ENCODE measurements at regions not wholly inside any gene's neighbourhood (a gene's known extent, or its start where the extent isn't known, plus 50 kb on each side); places are given as distances from the start of the nearest gene placed in this dataset.

DNA sequence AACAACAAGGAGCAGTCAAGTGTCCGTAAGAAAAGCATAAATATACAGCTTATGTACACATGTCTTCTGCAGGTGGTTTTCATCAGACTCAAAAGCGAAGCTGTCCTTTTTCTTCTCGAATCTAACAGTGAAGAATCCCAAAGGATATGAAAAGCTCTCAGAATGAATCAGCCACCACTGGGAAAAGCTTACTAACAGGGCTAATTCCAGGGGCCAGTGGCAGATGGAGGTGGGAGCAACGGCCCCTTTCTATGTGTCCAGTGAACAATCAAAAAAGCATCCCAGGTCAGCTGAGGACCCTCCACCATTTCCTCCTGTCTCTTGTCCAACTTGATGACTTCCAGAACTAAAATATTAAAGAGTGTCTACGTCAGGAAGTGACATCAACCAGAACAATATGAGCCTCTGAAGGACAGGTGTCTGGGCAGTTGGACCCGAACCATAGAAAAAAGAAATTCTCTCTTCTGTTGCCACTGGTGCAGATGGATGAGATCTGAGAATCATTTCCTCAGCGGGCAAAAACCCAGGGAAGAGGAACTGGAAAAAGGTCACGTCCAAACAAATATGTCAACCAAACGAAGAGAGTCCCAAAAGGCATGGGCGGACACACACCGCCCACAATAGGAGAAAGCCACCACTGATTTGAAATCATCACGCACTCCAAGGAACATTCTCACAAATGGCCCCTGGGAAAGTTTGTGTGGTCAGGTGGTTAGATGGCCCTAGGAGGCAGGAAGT is 70.4 kb upstream of the TIAM1 start:
- peaks cover 4% of the 10 kb centered on the region for H3K4me1 ChIP-seq
- no peak for ATAC-seq
- intact Hi-C loops (cut with DNase I): no loop called here

DNA sequence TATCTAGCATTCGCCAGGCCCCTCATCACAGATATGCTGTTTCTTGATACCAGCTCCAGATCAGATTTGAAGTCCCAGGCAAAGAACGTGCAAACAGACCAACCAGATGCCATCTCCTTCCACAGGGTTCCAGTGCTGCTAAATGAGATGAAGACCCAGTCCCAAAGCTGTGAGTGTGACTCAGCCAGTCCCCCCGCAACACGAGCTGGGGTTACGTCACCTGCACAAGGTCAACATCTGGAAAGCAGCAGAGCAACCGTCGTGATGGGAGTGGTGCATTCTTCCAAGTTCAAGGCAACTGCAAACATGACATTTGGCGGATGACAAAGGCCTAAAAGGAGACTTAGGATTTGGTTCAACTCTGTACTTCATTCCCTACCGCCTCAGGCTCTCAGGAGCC is 69.6 kb upstream of the TIAM1 start:
- Histone ChIP-seq H3K4me1 (peaks cover 4% of the 10 kb centered on the region), H3K4me3 (no peak overlapping the region), H3K9me3 (no peaks in the 10 kb centered on the region), H3K36me3 (no peaks in the 10 kb centered on the region), H3K27me3 (ENCODE audit: low read depth) (no peaks in the 10 kb centered on the region), H3K27ac (no peak overlapping the region)
- TF ChIP-seq, protein P1, sequence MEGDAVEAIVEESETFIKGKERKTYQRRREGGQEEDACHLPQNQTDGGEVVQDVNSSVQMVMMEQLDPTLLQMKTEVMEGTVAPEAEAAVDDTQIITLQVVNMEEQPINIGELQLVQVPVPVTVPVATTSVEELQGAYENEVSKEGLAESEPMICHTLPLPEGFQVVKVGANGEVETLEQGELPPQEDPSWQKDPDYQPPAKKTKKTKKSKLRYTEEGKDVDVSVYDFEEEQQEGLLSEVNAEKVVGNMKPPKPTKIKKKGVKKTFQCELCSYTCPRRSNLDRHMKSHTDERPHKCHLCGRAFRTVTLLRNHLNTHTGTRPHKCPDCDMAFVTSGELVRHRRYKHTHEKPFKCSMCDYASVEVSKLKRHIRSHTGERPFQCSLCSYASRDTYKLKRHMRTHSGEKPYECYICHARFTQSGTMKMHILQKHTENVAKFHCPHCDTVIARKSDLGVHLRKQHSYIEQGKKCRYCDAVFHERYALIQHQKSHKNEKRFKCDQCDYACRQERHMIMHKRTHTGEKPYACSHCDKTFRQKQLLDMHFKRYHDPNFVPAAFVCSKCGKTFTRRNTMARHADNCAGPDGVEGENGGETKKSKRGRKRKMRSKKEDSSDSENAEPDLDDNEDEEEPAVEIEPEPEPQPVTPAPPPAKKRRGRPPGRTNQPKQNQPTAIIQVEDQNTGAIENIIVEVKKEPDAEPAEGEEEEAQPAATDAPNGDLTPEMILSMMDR (IDR thresholded peaks at IDR 0.05): no peak
- intact Hi-C loops (cut with DNase I): no loop called here
- ATAC-seq (no peak), DNase-seq (no peak)

More for the DNA sequence above, 70.4 kb upstream of the TIAM1 start:
- no peak for DNase-seq
- Histone ChIP-seq H3K27me3 (ENCODE audit: low read depth) (no peaks in the 10 kb centered on the region), H3K27ac (no peak overlapping the region), H3K9me3 (no peaks in the 10 kb centered on the region), H3K36me3 (no peaks in the 10 kb centered on the region), H3K4me3 (no peak overlapping the region)
- TF ChIP-seq, protein P1 (IDR thresholded peaks at IDR 0.05): no peak

DNA sequence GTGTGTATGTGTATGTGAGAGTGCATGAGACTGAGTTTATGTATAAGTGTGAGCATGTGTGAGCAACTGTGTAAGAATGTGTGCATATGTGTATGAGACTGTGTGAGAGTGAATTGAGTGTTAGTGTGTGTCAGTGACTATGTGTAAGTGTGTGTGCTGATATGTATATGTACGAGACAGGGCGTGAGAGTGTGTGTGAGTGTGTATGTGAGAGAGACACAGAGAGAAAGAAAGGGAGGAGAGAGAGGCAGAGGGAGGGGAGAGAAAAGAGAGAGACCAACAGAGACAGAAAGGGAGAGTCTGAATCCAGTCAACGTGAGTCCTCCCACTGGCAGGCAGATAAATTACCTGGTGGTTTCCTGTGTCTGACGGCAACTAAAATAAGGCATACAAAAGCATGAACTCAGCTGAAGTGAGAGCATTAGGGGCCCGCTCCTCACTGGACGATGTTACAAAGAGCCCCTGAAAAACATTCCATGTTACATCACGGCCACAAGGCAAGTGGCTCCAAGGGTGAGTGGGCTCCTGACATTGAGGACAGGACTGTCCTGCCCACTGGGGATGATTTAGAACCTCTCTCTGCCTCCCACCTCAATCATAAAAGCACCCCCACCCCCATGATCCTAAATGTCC is 66.6 kb upstream of the TIAM1 start:
- no peak for DNase-seq
- H3K27me3 ChIP-seq (ENCODE audit: low read depth): no peaks in the 10 kb centered on the region
- no peak overlapping the region for H3K4me3 ChIP-seq
- H3K36me3 ChIP-seq: no peaks in the 10 kb centered on the region
- ATAC-seq: no peak
- TF ChIP-seq, protein P1 (IDR thresholded peaks at IDR 0.05): no peak
- intact Hi-C loops (cut with DNase I): no loop called here
- no peak overlapping the region for H3K27ac ChIP-seq
- H3K9me3 ChIP-seq: no peaks in the 10 kb centered on the region
- peaks cover 4% of the 10 kb centered on the region for H3K4me1 ChIP-seq

DNA sequence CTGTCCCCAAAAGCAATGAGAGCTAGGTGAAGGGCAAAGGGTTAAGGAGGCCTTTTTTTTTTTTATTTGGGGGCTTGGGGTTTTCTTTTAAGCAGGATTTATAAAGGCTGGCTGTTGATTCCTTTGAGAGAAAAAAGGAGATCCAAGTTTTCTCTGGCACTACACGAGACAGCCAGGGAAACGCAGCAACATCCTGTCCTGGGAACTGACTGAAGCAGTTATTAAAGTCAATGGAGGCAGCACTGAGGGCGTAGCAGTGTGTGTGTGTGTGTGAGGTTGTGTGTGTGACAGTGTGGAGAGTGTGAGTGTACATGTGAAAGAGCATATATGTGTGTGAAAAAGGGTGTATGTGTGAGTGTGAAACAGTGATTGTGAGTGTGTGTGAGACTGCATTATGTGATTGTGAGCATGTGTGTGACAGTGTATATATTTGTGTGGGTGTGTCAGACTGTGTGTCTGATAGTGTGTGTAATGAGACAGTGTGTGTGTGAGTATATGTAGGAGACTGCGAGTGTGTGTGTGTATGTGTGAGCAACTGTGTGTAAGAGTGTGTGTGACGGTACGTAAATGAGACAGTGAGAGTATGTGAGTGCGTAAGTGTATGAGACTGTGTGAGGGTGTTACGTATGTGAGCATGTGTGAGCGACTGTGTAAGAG is 65.9 kb upstream of the TIAM1 start:
- Histone ChIP-seq H3K9me3 (no peaks in the 10 kb centered on the region), H3K27ac (no peak overlapping the region), H3K27me3 (ENCODE audit: low read depth) (no peaks in the 10 kb centered on the region), H3K4me3 (no peak overlapping the region), H3K4me1 (peaks cover 4% of the 10 kb centered on the region), H3K36me3 (no peaks in the 10 kb centered on the region)
- intact Hi-C loops (cut with DNase I): no loop called here
- DNase-seq (no peak), ATAC-seq (peak in 1 of 2 donors; percentile 16)
- TF ChIP-seq, protein P1 (IDR thresholded peaks at IDR 0.05): no peak

DNA sequence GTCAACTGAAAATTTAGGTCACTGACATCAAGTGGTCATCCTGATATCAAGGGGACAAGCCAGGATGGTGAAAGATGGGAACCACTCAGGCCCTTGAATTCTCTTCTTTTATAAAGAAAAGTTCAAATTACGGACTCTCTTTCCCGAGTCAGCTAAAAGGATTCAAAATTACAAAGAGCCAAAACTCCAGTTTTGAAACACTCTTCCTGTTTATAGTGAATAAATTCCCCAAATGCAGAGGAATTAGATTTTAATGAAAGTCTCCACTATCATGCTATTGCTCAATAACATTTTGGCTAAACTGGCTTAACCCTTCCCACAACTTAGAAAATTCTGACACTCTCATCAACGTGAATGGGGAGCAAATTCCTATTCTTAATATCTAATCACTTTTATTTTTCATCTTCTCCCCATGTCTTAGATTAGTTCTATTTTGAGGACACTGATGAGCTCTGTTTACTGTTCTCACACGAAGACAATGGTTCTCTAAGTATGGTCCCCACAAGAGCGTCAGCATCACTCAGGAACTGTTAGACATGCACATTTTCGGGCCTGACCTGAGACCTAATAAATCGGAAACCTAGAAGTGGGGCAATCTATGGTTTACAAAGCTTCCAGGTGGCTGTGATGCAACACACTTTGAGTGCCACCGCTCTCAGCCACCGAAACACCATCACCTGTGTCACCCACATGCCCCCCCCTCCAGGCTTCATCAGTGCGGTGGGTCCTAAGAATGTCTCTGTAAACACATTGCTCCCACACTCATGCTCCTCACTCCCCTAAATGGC is 64.4 kb upstream of the TIAM1 start:
- intact Hi-C loops (cut with DNase I): no loop called here
- ATAC-seq: peak in 1 of 2 donors; percentile 24

More for the DNA sequence above, 64.4 kb upstream of the TIAM1 start:
- Histone ChIP-seq H3K27ac (no peak overlapping the region), H3K27me3 (ENCODE audit: low read depth) (no peaks in the 10 kb centered on the region), H3K4me3 (no peak overlapping the region), H3K36me3 (no peaks in the 10 kb centered on the region), H3K4me1 (peaks cover 4% of the 10 kb centered on the region), H3K9me3 (no peaks in the 10 kb centered on the region)
- no peak for DNase-seq
- TF ChIP-seq, protein P1 (IDR thresholded peaks at IDR 0.05): no peak
